DND-41 (cell line): ENCODE measurements at regions not wholly inside any gene's neighbourhood (a gene's known extent, or its start where the extent isn't known, plus 50 kb on each side); places are given as distances from the start of the nearest gene placed in this dataset.

Source experiments
- CTCF ChIP-seq: IDR thresholded peaks from 2 replicates; pipeline ENCODE4 v1.5.1; 2012; ENCODE audit warnings: borderline replicate concordance, low read length, moderate library complexity, mild to moderate bottlenecking; ENCODE audit not compliant: poor library complexity, severe bottlenecking; ENCODE audit errors: extremely low read depth
- EZH2 ChIP-seq: IDR thresholded peaks from 3 replicates; pipeline ENCODE4 v1.6.1; 2012; ENCODE audit warnings: borderline replicate concordance, low read depth, mild to moderate bottlenecking, moderate library complexity, low read length, inconsistent platforms; ENCODE audit not compliant: severe bottlenecking

- TF ChIP-seq CTCF (no peak), EZH2 (no peak)
Observed at GRCh38 chr3:99163314-99163713, 261.8 kb upstream of the DCBLD2 start.
